ENCODE measurements at regions not wholly inside any gene's neighbourhood (a gene's known extent, or its start where the extent isn't known, plus 50 kb on each side); places are given as distances from the start of the nearest gene placed in this dataset.

GRCh38 chr18:39721712-39722111 is 2156.1 kb upstream of the CELF4 start:
- no peak for TF ChIP-seq CTCF (IDR thresholded peaks at IDR 0.05; ENCODE audit: insufficient read depth, low read length, poor library complexity, severe bottlenecking)
- no peak for TF ChIP-seq EZH2phosphoT487 (conservative IDR thresholded peaks at IDR 0.05; ENCODE audit: low read length)

Data from SU-DHL-6 (cell line).